ENCODE measurements at regions not wholly inside any gene's neighbourhood (a gene's known extent, or its start where the extent isn't known, plus 50 kb on each side); places are given as distances from the start of the nearest gene placed in this dataset.

- Mint-ChIP-seq H3K9me3 (peaks cover 3% of the 10 kb centered on the region), H3K36me3 (ENCODE audit: low read depth) (no peaks in the 10 kb centered on the region), H3K4me1 (ENCODE audit: low read depth) (no peaks in the 10 kb centered on the region), H3K4me3 (no peak overlapping the region), H3K27me3 (ENCODE audit: insufficient read depth) (no peaks in the 10 kb centered on the region), H3K27ac (no peak overlapping the region)
- DNase-seq (ENCODE audit: low spot score) = no peak
- intact Hi-C loops (cut with micrococcal nuclease) = no loop called here
Measured at GRCh38 chr12:19938491-19938890, 429.8 kb upstream of the PDE3A start.

- H3K4me3 Mint-ChIP-seq = no peak overlapping the region
- intact Hi-C loops (cut with micrococcal nuclease) = no loop called here
- no peaks in the 10 kb centered on the region for H3K4me1 Mint-ChIP-seq (ENCODE audit: low read depth)
- no peak overlapping the region for H3K27ac Mint-ChIP-seq
- H3K36me3 Mint-ChIP-seq (ENCODE audit: low read depth) = no peaks in the 10 kb centered on the region
- H3K9me3 Mint-ChIP-seq = no peaks in the 10 kb centered on the region
- H3K27me3 Mint-ChIP-seq (ENCODE audit: insufficient read depth) = no peaks in the 10 kb centered on the region
- no peak for DNase-seq (ENCODE audit: low spot score)
Measured at GRCh38 chr12:19940267-19940666, 428.1 kb upstream of the PDE3A start.

GRCh38 chr12:19941096-19941495 lies 427.2 kb upstream of the PDE3A start:
- Mint-ChIP-seq H3K36me3 (ENCODE audit: low read depth) (no peaks in the 10 kb centered on the region), H3K9me3 (no peaks in the 10 kb centered on the region), H3K4me1 (ENCODE audit: low read depth) (no peaks in the 10 kb centered on the region), H3K27me3 (ENCODE audit: insufficient read depth) (no peaks in the 10 kb centered on the region), H3K4me3 (no peak overlapping the region), H3K27ac (no peak overlapping the region)
- DNase-seq (ENCODE audit: low spot score) = no peak
- intact Hi-C loops (cut with micrococcal nuclease) = no loop called here

GRCh38 chr12:19945559-19946435 lies 422.5 kb upstream of the PDE3A start:
- Mint-ChIP-seq H3K36me3 (ENCODE audit: low read depth) (no peaks in the 10 kb centered on the region), H3K4me1 (ENCODE audit: low read depth) (no peaks in the 10 kb centered on the region), H3K27me3 (ENCODE audit: insufficient read depth) (no peaks in the 10 kb centered on the region), H3K9me3 (peaks cover 6% of the 10 kb centered on the region), H3K27ac (no peak overlapping the region), H3K4me3 (no peak overlapping the region)
- intact Hi-C loops (cut with micrococcal nuclease) = no loop called here
- DNase-seq (ENCODE audit: low spot score) = no peak

- Mint-ChIP-seq H3K27ac (no peak overlapping the region), H3K36me3 (ENCODE audit: low read depth) (no peaks in the 10 kb centered on the region)
- intact Hi-C loops (cut with micrococcal nuclease) = no loop called here
Measured at GRCh38 chr12:19946550-19946949, 421.8 kb upstream of the PDE3A start.

GRCh38 chr12:19947344-19947743 lies 421.0 kb upstream of the PDE3A start:
- Mint-ChIP-seq H3K27me3 (ENCODE audit: insufficient read depth) (no peaks in the 10 kb centered on the region), H3K4me1 (ENCODE audit: low read depth) (no peaks in the 10 kb centered on the region), H3K36me3 (ENCODE audit: low read depth) (no peaks in the 10 kb centered on the region), H3K27ac (no peak overlapping the region), H3K9me3 (peaks cover 6% of the 10 kb centered on the region), H3K4me3 (no peak overlapping the region)
- intact Hi-C loops (cut with micrococcal nuclease) = no loop called here
- DNase-seq (ENCODE audit: low spot score) = no peak

More at GRCh38 chr12:19946550-19946949, 421.8 kb upstream of the PDE3A start:
- no peaks in the 10 kb centered on the region for H3K4me1 Mint-ChIP-seq (ENCODE audit: low read depth)
- H3K9me3 Mint-ChIP-seq = peaks cover 6% of the 10 kb centered on the region
- no peak overlapping the region for H3K4me3 Mint-ChIP-seq
- no peaks in the 10 kb centered on the region for H3K27me3 Mint-ChIP-seq (ENCODE audit: insufficient read depth)
- DNase-seq (ENCODE audit: low spot score) = no peak

- Mint-ChIP-seq H3K36me3 (ENCODE audit: low read depth) (no peaks in the 10 kb centered on the region), H3K4me3 (no peak overlapping the region), H3K27me3 (ENCODE audit: insufficient read depth) (no peaks in the 10 kb centered on the region), H3K27ac (no peak overlapping the region), H3K4me1 (ENCODE audit: low read depth) (no peaks in the 10 kb centered on the region), H3K9me3 (peaks cover 6% of the 10 kb centered on the region)
- DNase-seq (ENCODE audit: low spot score) = no peak
- intact Hi-C loops (cut with micrococcal nuclease) = no loop called here
Measured at GRCh38 chr12:19951664-19952063, 416.7 kb upstream of the PDE3A start.

GRCh38 chr12:19953734-19954133 lies 414.6 kb upstream of the PDE3A start:
- no peaks in the 10 kb centered on the region for H3K27me3 Mint-ChIP-seq (ENCODE audit: insufficient read depth)
- H3K36me3 Mint-ChIP-seq (ENCODE audit: low read depth) = no peaks in the 10 kb centered on the region
- intact Hi-C loops (cut with micrococcal nuclease) = no loop called here
- H3K4me1 Mint-ChIP-seq (ENCODE audit: low read depth) = no peaks in the 10 kb centered on the region
- H3K9me3 Mint-ChIP-seq = peaks cover 3% of the 10 kb centered on the region
- H3K4me3 Mint-ChIP-seq = no peak overlapping the region
- no peak for DNase-seq (ENCODE audit: low spot score)
- no peak overlapping the region for H3K27ac Mint-ChIP-seq

GRCh38 chr12:19954163-19954562 lies 414.2 kb upstream of the PDE3A start:
- Mint-ChIP-seq H3K9me3 (no peaks in the 10 kb centered on the region), H3K27me3 (ENCODE audit: insufficient read depth) (no peaks in the 10 kb centered on the region), H3K4me3 (no peak overlapping the region), H3K27ac (no peak overlapping the region), H3K36me3 (ENCODE audit: low read depth) (no peaks in the 10 kb centered on the region), H3K4me1 (ENCODE audit: low read depth) (no peaks in the 10 kb centered on the region)
- DNase-seq (ENCODE audit: low spot score) = no peak
- intact Hi-C loops (cut with micrococcal nuclease) = no loop called here

- no peaks in the 10 kb centered on the region for H3K9me3 Mint-ChIP-seq
- no peak for DNase-seq (ENCODE audit: low spot score)
- no peak overlapping the region for H3K27ac Mint-ChIP-seq
- no peaks in the 10 kb centered on the region for H3K27me3 Mint-ChIP-seq (ENCODE audit: insufficient read depth)
- H3K4me1 Mint-ChIP-seq (ENCODE audit: low read depth) = no peaks in the 10 kb centered on the region
- intact Hi-C loops (cut with micrococcal nuclease) = no loop called here
- H3K4me3 Mint-ChIP-seq = no peak overlapping the region
- H3K36me3 Mint-ChIP-seq (ENCODE audit: low read depth) = no peaks in the 10 kb centered on the region
Measured at GRCh38 chr12:19957308-19958125, 410.8 kb upstream of the PDE3A start.

GRCh38 chr12:19958389-19958788 lies 409.9 kb upstream of the PDE3A start:
- no peaks in the 10 kb centered on the region for H3K36me3 Mint-ChIP-seq (ENCODE audit: low read depth)
- H3K27ac Mint-ChIP-seq = no peak overlapping the region
- H3K9me3 Mint-ChIP-seq = no peaks in the 10 kb centered on the region
- H3K4me3 Mint-ChIP-seq = no peak overlapping the region
- DNase-seq (ENCODE audit: low spot score) = no peak
- no peaks in the 10 kb centered on the region for H3K4me1 Mint-ChIP-seq (ENCODE audit: low read depth)
- no peaks in the 10 kb centered on the region for H3K27me3 Mint-ChIP-seq (ENCODE audit: insufficient read depth)
- intact Hi-C loops (cut with micrococcal nuclease) = no loop called here

- no peak overlapping the region for H3K27ac Mint-ChIP-seq
- H3K4me1 Mint-ChIP-seq (ENCODE audit: low read depth) = no peaks in the 10 kb centered on the region
- intact Hi-C loops (cut with micrococcal nuclease) = no loop called here
- H3K36me3 Mint-ChIP-seq (ENCODE audit: low read depth) = no peaks in the 10 kb centered on the region
- no peak for DNase-seq (ENCODE audit: low spot score)
- no peaks in the 10 kb centered on the region for H3K9me3 Mint-ChIP-seq
- no peaks in the 10 kb centered on the region for H3K27me3 Mint-ChIP-seq (ENCODE audit: insufficient read depth)
- no peak overlapping the region for H3K4me3 Mint-ChIP-seq
Measured at GRCh38 chr12:19959353-19959752, 409.0 kb upstream of the PDE3A start.

GRCh38 chr12:19960527-19960926 lies 407.8 kb upstream of the PDE3A start:
- no peaks in the 10 kb centered on the region for H3K9me3 Mint-ChIP-seq
- H3K27ac Mint-ChIP-seq = no peak overlapping the region
- DNase-seq (ENCODE audit: low spot score) = no peak
- H3K36me3 Mint-ChIP-seq (ENCODE audit: low read depth) = no peaks in the 10 kb centered on the region
- intact Hi-C loops (cut with micrococcal nuclease) = no loop called here
- H3K27me3 Mint-ChIP-seq (ENCODE audit: insufficient read depth) = no peaks in the 10 kb centered on the region
- no peaks in the 10 kb centered on the region for H3K4me1 Mint-ChIP-seq (ENCODE audit: low read depth)
- H3K4me3 Mint-ChIP-seq = no peak overlapping the region
